ENCODE measurements at regions not wholly inside any gene's neighbourhood (a gene's known extent, or its start where the extent isn't known, plus 50 kb on each side); places are given as distances from the start of the nearest gene placed in this dataset.

- TF ChIP-seq CTCF (IDR thresholded peaks at IDR 0.05; ENCODE audit: low read length) (no peak), EZH2 (optimal IDR thresholded peaks at IDR 0.05; ENCODE audit: low read depth, low read length) (no peak), EZH2phosphoT487 (IDR thresholded peaks at IDR 0.05; ENCODE audit: low read length) (no peak)
These were observed 650.8 kb upstream of the PCDH9 start for GRCh38 chr13:67880916-67881315.
